VCaP (cell line): ENCODE measurements at regions not wholly inside any gene's neighbourhood (a gene's known extent, or its start where the extent isn't known, plus 50 kb on each side); places are given as distances from the start of the nearest gene placed in this dataset.
"Not testable (repeated sequence)": the region's sequence is repeated elsewhere in the genome, so short reads cannot be mapped to it uniquely, and the experiment has no call there.

Experiments
- H3K27ac ChIP-seq: fragments of 450-650 bp; 2 replicates; pipeline ENCODE4 v1.5.1; 2017
- TF ChIP-seq, protein P1 (sequence below): fragments of 450-650 bp; conservative IDR thresholded peaks from 2 replicates; pipeline ENCODE4 v1.5.1; 2017; ENCODE audit warnings: mild to moderate bottlenecking, moderate library complexity

DNA sequence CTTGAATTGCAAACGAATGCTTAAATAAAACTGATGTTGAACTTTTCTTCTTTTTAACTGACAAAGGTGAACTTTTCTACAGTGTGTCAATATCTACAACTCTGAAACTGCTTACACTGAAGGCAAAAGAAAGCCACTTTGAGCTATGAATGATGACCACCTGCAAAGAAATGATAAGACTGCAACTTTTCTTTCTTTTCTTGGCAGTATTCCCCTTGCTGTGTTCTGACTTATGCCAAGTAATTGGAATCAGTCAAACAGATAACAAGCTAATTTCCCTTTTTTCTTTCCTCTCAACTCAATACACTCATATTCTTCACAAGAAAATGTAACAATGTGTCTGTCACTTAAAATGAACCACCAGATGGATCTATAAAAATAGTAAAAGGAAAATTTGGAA is 588.1 kb upstream of the BRINP3 start:
- TF ChIP-seq, protein P1, sequence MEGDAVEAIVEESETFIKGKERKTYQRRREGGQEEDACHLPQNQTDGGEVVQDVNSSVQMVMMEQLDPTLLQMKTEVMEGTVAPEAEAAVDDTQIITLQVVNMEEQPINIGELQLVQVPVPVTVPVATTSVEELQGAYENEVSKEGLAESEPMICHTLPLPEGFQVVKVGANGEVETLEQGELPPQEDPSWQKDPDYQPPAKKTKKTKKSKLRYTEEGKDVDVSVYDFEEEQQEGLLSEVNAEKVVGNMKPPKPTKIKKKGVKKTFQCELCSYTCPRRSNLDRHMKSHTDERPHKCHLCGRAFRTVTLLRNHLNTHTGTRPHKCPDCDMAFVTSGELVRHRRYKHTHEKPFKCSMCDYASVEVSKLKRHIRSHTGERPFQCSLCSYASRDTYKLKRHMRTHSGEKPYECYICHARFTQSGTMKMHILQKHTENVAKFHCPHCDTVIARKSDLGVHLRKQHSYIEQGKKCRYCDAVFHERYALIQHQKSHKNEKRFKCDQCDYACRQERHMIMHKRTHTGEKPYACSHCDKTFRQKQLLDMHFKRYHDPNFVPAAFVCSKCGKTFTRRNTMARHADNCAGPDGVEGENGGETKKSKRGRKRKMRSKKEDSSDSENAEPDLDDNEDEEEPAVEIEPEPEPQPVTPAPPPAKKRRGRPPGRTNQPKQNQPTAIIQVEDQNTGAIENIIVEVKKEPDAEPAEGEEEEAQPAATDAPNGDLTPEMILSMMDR: no peak
- no peak overlapping the region for H3K27ac ChIP-seq

DNA sequence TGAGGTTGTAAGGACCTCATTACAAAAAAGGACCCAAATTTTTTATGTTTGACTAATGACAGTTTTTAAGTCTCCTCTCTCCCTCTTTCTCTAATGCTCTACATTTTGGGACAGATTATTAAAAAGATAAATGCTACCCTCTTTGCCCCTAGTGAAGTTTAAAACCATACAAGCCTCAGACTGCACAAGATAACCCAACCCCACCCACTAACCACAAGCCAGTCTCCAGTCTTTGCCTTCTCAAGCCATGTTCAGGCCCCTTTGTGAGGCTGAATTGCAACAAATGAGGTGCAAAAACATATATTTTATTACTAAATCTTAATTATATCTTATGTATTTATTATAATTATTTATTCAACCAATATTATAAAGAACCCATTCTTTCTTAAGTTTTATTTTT is 597.2 kb upstream of the BRINP3 start:
- no peak overlapping the region for H3K27ac ChIP-seq
- TF ChIP-seq, protein P1: no peak

DNA sequence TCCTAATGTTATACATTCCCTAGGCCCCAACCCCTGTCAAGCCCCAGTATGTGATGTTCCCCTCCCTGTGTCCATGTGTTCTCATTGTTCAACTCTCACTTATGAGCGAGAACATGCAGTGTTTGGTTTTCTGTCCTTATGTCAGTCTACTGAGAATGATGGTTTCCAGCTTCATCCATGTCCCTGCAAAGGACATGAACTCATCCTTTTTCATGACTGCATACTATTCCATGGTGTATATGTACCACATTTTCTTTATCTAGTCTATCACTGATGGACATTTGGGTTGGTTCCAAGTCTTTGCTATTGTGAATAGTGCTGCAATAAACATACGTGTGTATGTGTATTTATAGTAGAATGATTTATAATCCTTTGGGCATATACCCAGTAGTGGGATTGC is 605.4 kb upstream of the BRINP3 start:
- H3K27ac ChIP-seq: not testable (repeated sequence)

DNA sequence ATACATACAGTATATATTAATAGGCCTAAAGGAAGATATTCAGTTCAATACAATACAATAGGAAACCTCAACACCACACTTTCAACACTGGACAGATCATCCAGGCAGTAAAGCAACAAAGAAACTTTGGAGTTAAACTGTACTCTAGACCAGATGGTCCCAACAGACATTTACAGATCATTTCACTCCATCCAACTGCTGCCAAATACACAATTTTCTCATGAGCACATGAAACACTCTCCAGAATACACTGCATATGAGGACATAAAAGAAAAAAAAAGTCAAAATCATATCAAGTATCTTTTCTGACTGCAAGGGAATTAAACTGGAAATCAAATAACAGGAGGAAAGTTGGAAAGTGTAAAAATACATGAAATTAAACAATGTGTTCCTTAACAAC is 607.5 kb upstream of the BRINP3 start:
- TF ChIP-seq, protein P1: no peak
- H3K27ac ChIP-seq: no peak overlapping the region

DNA sequence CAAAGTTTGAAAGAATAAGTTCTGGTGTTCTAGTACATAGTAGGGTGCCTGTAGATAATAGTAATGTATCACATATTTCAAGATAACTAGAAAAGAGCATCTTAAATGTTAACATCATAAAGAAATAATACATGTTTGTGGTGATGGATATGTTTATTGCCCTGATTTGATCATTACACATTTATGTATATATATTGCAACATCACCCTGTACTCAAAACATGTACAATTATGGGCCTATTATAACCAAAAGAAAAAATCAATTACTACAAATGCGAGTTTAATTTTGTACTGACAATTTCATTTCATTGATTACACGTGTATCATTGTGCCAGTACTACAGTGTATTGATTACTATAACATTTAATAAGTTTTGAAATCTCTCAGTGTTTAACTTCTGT is 609.2 kb upstream of the BRINP3 start:
- TF ChIP-seq, protein P1: no peak
- H3K27ac ChIP-seq: no peak overlapping the region

DNA sequence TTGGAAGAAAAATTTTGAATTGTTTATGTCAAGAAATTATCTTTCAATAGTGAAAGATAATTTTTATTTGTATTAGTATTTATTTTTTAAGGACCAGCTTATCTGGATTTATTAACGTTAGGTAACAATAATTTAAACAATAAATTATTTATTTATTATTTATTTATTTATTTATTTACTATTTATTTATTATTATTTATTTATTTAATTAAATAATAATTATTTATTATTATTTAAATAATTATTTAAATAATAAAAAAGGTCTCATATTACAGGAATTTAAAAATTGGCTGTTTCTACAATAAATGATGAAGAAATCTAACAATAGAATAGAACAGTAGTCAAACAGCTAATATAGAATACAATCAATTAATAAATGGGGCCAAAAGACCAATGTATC is 618.7 kb upstream of the BRINP3 start:
- TF ChIP-seq, protein P1: no peak
- no peak overlapping the region for H3K27ac ChIP-seq

DNA sequence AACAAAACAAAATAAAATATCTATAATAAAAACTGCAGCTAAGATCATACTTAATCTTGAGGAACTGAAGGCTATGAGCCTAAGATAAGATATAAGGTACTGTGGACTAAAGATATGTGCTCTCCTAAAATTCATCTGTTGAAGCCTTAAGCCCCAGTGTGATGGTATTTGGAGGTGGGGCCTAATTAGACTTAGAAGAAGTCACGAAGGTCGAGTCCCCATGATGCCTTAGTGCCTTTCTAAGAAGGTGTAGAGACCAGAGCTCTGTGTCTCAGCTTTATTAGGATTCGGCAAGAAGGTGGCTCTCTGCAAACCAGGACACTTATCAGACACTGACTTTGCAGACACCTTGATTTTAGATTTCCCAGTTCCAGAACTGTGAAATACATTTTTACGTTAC is 622.0 kb upstream of the BRINP3 start:
- H3K27ac ChIP-seq: no peak overlapping the region
- TF ChIP-seq, protein P1: no peak

DNA sequence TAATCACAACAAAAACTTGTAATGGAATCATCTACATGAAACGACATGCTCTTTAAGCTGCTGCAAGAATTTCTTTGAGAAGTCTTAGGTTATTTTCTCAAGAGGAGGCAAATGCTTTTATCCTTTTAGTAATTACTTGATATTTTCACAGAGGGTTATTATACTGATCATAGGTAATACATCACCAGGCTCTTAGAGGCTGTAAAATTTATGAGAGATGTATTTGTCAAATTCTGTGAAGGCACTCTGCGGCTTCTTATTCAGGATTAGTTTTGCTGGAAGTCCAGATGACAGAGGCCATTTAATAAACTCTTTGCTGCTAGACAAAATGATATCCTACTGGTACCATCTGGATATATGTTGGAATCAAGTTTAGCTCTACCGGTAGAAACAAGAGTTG is 624.3 kb upstream of the BRINP3 start:
- H3K27ac ChIP-seq: no peak overlapping the region
- TF ChIP-seq, protein P1: no peak
